ENCODE measurements at regions not wholly inside any gene's neighbourhood (a gene's known extent, or its start where the extent isn't known, plus 50 kb on each side); places are given as distances from the start of the nearest gene placed in this dataset.
A peak's percentile ranks its signal among the peaks of the same experiment; 100 is the strongest.

GRCh38 chr7:28292834-28293526 lies 112.4 kb upstream of the JAZF1 start:
- DNase-seq (ENCODE audit: low read depth), result no peak

GRCh38 chr7:28293527-28293835 lies 112.9 kb upstream of the JAZF1 start:
- DNase-seq (ENCODE audit: low read depth), result peak; percentile 57

GRCh38 chr7:28296571-28297483 lies 115.5 kb upstream of the CREB5 start:
- DNase-seq (ENCODE audit: low read depth), result peak; percentile 34

GRCh38 chr7:28297801-28298459 lies 114.4 kb upstream of the CREB5 start:
- DNase-seq (ENCODE audit: low read depth), result no peak

GRCh38 chr7:28298870-28299518 lies 113.3 kb upstream of the CREB5 start:
- DNase-seq (ENCODE audit: low read depth), result peak; percentile 69

- DNase-seq (ENCODE audit: low read depth), result no peak
Observed at GRCh38 chr7:28299556-28299955, 112.8 kb upstream of the CREB5 start.

GRCh38 chr7:28300488-28300887 lies 111.8 kb upstream of the CREB5 start:
- no peak for DNase-seq (ENCODE audit: low read depth)

- peak; percentile 68 for DNase-seq (ENCODE audit: low read depth)
Observed at GRCh38 chr7:28301148-28301641, 111.1 kb upstream of the CREB5 start.

- no peak for DNase-seq (ENCODE audit: low read depth)
Observed at GRCh38 chr7:28304290-28304689, 108.0 kb upstream of the CREB5 start.

GRCh38 chr7:28309704-28310459 lies 102.4 kb upstream of the CREB5 start:
- no peak for DNase-seq (ENCODE audit: low read depth)

GRCh38 chr7:28310460-28310848 lies 101.9 kb upstream of the CREB5 start:
- no peak for DNase-seq (ENCODE audit: low read depth)

- DNase-seq (ENCODE audit: low read depth), result no peak
Observed at GRCh38 chr7:28311670-28312069, 100.6 kb upstream of the CREB5 start.

- no peak for DNase-seq (ENCODE audit: low read depth)
Observed at GRCh38 chr7:28312948-28313347, 99.4 kb upstream of the CREB5 start.

- DNase-seq (ENCODE audit: low read depth), result no peak
Observed at GRCh38 chr7:28314841-28315240, 97.5 kb upstream of the CREB5 start.

GRCh38 chr7:28315565-28316410 lies 96.5 kb upstream of the CREB5 start:
- DNase-seq (ENCODE audit: low read depth), result no peak

GRCh38 chr7:28316489-28316888 lies 95.8 kb upstream of the CREB5 start:
- DNase-seq (ENCODE audit: low read depth), result no peak

- no peak for DNase-seq (ENCODE audit: low read depth)
Observed at GRCh38 chr7:28318101-28318762, 94.1 kb upstream of the CREB5 start.

GRCh38 chr7:28323833-28324232 lies 88.5 kb upstream of the CREB5 start:
- no peak for DNase-seq (ENCODE audit: low read depth)

- no peak for DNase-seq (ENCODE audit: low read depth)
Observed at GRCh38 chr7:28328146-28328545, 84.2 kb upstream of the CREB5 start.

Data from renal cortical epithelial cell (primary cell).